RKO (cell line): ENCODE measurements at regions not wholly inside any gene's neighbourhood (a gene's known extent, or its start where the extent isn't known, plus 50 kb on each side); places are given as distances from the start of the nearest gene placed in this dataset.
A peak's percentile ranks its signal among the peaks of the same experiment; 100 is the strongest.
"Not testable (repeated sequence)": the region's sequence is repeated elsewhere in the genome, so short reads cannot be mapped to it uniquely, and the experiment has no call there.

Source experiments
- DNase-seq: peaks from one replicate; pipeline ENCODE4 v3.0.0-alpha.2; 2016; ENCODE audit warnings: low spot score

DNA sequence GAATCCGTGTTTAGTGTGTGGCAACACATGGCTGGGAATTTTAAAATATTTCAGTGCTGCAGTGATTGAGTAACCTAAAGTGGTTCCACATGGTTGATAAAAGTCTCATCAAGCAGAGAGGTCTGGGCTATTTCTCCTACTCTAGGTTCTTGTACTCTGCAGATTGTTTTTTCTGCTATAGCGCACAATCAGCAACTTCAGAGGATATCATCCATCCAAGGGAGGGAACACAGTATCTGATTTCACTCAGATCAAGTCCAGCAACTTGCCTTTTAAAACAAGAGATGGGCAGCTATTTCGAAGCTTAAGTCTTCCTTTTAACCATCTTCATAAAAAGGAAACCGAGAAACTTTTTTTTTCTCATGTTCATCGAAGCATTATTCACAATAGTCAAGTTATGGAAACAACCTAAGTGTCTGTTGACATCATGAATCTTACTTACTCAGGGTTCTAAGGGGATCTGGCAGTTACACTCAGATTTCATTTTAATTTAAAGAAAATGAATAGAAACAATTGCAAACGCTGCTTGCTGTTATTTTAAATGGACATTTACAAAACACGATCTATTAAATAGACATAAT, 172.7 kb upstream of the TRIB2 start:
- DNase-seq: no peak

DNA sequence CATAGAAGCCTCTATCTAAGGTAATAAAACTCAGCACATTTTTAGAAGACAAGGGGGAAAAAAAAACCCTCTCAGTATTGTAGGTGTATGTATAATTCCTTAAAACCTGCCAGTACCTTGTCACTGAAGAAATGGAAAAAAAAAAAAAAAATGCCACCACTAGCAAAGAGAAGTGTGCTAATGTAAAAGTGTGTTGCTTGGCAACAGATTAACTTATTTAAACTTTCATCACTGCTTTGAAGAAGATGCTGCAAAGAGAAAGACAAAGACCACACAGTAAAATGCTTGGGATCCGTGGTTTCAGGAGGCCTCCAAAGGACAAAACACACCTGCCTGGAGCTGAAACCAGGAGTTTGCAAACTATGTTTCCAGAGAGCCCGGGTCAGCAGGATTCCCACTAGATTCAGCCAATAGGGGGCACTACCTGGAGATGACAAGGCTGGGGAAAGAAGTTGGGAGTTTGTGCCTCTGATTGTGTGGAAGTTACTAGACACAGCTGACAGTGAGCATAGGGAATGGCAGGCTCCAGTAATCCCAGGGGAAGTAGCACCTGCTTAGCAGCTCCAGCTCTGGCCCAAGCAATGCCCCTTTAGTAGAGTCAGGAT, 169.1 kb upstream of the TRIB2 start:
- DNase-seq: no peak

DNA sequence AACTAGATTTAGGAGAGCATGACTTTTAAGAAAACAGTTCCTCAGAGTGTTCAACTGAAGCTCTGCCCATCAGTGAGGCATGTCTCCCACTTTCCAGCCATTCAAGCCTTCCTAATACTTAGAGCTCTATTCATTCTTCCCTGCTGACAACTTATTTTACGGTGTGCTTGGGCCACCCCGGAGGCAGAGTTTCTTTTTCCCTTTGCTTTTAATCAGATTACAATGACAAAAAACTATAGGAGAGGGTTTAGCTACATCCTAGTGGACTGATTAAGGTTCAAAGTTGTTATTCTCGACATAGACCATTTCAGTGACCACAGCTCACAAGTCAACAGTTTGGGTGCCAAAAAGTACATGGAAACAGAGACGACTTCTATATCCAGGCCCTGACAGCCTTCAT, 167.8 kb upstream of the TRIB2 start:
- no peak for DNase-seq

DNA sequence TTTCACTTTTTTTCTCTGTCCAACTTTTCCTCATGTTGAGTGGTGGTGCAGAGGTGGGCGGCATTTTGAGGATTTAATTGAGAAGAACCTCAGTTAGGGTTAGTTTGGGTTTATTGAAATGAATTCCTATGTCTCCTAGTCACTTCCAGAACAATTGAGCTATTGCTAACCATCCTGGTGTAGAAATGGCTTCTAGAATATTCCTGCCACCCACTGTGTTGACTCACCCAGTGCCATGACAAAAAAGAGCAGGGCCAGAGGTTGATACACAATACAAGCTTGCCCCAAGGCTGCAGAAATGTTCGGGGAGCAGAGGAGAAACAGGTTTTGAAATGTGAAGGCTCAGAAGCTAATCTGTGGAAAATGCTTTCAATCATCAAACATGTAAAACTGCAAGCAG, 167.1 kb upstream of the TRIB2 start:
- DNase-seq: no peak

DNA sequence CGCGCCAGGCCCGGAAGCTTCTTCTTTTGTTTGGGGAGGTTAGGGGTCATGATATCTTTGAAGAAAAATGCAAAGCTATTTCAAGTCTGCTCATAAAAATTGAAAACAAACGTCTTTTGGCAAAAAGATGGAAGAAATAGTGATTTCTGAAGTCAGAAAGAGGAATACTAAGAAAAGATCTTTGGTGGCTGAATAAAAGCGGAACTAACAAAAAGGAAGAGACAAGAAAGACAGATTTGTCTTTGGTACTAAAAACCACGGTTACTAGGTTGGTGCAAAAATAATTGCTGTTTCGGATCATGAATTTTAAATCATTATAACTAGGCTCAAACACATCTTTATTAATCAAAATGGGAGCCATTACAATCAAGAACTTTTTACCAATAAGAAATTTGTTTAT, 164.6 kb upstream of the TRIB2 start:
- no peak for DNase-seq

DNA sequence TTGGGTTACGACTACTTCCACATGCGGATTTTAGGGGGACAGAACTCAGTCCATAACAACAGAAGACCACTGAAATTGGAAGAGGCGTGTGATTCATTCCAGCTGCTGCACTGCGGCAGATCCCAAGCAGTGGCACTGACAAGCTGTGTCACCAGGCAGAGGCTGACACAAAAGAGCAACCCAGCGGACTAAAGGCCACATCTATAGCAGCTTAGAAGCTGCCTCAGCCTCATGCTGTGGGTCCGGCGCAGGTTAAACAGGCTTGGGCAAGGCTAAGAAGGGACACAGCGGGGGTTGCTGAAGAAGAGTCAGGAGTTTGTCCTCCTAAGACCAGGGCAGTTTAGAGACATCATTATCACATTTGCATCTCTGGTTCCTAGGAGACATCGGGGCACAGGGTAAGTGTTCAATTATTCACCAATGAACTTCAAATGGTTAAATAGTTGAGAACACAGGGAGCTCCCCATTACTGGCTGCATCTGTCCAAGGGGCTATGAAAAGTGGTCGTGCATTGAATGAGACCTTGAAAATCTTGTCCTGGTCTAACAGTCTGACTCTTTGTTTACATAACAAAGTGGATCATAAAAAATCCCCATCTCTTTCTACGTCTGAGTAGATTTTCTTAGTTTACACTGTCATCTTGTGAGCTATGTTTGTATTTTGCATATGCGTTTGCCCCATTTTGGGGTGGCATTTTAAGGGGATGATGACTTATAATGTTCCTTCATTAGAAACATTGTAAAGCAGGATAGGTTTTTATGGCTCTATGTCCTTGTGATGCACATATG, 162.3 kb upstream of the TRIB2 start:
- DNase-seq: no peak

DNA sequence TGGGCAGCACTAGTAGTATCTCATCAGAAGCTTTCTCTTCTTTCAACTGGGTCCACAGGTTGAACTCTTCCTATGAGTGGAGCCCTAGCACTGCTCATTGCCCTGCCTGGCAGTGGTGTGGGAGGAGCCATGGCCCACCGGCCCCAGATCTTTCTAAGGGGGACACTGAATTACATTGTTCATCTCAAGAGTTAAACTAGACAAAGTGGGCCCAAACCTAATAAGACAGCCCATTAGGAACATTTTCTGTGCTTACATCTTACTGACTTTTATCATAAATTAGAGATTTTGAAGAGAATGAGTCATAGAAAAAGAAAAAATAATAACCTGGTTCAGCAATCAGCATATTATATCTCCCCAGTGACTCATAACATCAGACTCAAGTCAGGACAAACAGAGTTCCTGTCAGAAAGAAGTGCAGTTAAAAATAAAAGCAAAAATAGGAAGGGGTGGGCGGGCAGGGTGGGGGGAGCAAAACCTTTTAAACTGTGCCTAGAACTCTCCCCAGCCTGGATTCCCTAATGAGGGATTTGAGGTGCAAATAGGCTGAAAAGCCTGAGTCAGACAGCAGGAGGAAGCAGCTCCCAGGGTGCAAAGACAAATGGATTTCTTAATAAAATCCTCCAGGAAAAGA, 161.6 kb upstream of the TRIB2 start:
- DNase-seq: no peak

DNA sequence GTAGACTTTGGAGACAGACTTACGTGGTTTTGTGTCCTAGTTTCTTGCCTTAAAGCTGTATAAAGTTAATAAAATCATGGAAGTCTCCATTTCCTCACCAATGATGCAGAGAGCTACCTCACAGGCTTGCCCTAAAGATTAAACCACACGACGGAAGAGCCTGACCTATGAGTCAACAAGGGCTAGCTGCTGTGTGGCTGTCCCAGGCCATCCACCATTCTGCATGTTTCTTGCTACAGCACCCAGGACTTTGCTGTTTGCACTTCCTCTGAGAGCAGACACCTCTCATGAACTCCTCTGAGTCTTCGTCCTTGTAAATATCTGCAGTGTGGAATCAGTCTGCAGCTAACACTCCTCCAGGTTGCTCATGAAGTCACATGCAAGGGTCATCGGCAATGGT, 160.0 kb upstream of the TRIB2 start:
- peak; percentile 4 for DNase-seq

DNA sequence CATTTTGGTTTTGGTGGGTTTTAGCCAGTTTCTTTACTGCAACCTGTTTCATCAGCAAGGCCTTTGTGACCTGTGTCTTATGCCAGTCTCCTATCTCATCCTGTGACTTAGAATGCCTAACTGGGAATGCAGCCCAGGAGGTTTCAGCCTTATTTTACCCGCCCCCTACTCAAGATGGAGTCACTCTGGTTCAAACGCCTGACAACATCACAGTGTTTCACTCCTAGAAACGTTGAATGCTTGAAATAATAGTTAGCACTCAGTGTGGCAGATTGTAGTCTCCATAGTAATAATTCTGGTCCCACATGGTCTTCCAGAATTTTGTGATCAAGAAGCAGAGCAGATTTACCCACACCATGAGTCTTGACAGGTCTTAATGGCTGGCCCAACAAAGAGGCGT, 159.0 kb upstream of the TRIB2 start:
- DNase-seq: no peak

DNA sequence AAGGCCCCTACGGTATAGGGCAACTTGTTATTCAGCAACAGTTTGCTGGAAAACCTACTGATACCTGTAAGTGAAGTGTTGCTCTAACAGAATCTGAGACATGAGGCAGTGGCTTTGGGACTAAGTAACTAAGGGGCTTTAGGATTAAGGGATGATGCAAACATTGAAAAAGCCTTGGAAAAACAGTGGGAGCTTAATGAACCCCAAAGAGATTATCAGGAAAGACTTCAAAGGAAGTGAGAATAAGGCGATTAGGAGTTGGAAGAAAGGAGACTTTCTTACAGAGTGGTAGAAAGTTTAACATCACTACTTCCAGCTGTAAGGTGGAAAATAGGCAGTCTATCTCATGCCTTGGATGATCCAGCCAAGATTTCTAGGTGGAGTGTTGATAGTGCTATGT, 158.2 kb upstream of the TRIB2 start:
- no peak for DNase-seq

DNA sequence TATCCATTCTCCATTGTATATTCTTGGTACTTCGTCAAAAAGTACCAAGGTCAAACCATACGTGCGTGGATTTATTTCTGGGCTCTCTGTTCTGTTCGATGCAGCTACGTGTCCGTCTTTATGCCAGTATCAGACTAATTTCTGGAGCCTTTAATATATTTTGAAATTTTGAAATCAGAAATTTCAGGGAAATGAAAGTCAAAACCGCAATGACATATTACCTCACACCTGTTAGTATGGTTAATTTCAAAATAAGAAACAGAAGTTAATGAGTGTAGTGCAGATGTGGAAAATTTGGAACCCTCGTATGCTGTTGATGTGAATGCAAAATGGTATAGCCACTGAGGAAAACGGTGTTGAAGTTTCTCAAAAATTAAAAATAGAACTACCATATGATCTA, 156.1 kb upstream of the TRIB2 start:
- no peak for DNase-seq

DNA sequence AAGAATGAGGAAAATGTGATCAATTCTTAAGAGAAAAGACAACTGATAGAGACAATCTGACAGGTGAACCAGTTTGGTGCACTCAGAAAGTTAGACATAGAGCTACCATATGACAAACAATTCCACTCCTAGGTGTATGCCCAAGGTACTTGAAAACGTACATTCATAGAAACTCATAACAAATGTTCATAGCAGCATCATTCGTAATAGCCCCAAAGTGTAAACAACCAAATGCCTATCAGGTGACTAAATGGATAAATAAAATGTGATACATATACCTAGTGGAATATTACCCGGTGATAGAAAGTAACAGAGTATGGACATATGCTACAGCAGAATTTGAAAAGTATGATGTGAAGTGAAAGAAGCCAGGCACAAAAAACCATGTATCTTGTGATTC, 149.3 kb upstream of the TRIB2 start:
- no peak for DNase-seq

DNA sequence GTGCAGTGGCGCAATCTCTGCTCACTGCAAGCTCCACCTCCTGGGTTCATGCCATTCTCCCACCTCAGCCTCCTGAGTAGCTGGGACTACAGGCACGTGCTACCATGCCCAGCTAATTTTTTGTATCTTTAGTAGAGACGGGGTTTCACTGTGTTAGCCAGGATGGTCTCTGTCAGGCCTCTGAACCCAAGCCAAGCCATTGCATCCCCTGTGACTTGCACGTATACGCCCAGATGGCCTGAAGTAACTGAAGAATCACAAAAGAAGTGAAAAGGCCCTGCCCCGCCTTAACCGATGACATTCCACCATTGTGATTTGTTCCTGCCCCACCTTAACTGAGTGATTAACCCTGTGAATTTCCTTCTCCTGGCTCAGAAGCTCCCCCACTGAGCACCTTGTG, 147.2 kb upstream of the TRIB2 start:
- DNase-seq: not testable (repeated sequence)

DNA sequence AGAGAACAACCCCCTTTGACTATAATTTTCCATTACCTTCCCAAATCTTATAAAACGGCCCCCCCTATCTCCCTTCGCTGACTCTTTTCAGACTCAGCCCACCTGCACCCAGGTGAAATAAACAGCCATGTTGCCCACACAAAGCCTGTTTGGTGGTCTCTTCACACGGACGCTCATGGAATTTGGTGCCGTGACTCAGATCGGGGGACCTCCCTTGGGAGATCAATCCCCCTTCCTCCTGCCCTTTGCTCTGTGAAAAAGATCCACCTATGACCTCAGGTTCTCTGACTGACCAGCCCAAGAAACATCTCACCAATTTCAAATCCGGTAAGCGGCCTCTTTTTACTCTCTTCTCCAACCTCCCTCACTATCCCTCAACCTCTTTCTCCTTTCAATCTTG, 146.8 kb upstream of the TRIB2 start:
- not testable (repeated sequence) for DNase-seq

DNA sequence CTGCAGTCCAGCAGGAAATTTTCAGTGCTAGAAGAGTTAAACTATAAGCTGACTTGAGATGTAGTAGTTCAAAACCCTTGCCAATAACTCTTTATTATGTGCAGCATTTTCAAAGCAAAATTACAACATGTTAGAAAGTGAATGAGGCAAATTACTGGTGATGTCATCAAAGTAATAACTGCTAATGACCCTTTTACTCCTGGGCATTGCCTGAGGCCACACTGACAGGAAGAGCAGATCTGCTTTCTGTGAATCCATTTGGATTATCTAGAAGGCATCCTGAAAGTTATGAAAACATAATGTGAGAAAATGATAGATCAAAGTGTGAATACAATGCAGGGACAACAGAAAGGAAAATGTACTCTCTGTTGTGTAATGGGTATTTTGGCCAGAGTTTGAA, 139.6 kb upstream of the TRIB2 start:
- DNase-seq: no peak

DNA sequence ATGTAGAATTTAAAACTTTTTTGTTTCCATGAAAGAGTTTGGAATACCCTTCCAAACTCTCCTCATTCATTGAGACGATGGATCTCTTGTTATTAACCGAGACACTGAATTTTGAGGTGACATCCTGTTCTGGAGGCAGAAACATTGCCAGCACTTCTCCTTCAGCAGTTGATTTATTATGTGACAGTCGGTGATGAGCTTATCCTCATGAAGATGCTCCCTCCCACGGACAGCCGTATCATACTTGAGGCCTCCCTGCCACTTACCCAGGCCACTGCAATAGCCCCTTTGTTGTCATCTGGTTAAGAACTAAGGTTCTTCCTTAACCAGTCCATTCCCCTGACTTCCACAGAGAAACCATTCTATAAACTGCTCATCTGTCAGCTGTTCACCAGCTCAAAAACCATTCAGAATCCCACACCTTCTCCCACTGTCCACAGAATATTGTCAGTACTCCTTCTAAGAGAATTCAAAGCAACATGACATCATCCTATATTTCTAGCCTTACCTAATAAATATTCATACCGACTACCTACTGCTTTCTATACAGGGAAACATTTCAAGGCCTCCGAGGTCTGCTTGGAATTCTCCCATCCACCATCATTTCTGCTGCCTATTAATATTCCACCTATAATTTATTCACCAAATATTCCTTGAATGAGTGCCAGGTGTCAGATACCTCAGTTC, 139.0 kb upstream of the TRIB2 start:
- DNase-seq: no peak

DNA sequence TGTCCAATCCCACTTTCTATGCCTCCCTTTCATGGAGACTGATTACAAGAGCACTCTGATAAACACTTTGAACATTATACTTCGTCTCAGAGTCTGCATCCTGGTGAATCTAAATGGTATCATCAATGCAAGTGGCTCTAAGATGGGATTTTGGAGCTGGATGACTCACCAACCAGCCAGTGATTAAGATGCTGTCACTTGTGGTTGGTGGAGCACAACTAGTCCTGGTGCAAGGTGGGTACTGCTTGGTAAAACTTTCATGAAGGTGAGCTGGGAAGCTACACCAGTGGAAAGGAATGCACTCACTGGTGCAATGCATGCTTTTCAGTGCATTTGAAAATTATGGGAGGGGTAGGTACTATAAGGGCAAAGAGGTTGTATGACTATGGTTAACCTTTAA, 137.7 kb upstream of the TRIB2 start:
- no peak for DNase-seq

DNA sequence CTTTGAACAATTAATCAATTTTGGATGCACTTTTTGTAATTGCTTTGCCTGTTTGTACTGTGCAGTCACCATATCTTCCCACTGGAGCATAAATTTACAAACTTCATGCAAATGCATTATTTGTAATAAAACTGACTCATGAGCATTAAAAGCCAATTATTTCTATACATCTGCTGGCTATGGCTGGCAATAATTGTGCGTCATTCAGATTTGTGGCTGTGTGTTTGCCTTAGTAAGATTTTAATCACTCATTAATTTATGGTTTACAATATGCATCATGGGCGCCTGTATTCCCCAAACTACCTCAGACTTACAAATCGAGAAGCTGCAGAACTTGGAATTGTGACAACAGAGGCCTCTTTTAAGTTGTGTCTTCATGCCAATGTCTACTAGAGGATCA, 132.4 kb upstream of the TRIB2 start:
- DNase-seq: no peak

DNA sequence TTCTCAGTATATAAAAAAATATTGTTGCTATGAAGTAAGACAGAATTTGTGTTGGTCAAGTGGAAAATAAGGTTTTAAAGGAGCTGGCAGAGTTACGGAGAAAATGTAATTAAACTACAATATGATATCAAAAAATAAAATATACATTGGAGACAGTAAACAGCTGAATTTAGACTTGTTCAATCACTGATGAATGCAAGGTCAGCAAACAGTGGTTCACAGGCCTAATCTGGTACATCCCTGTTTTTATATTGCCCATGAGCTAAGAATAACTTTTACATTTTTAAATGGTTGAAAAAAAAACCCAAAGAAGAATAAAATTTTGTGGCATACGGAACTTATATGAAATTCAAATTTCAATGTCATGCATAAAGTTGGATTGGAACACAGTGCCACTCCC, 131.0 kb upstream of the TRIB2 start:
- DNase-seq: no peak

DNA sequence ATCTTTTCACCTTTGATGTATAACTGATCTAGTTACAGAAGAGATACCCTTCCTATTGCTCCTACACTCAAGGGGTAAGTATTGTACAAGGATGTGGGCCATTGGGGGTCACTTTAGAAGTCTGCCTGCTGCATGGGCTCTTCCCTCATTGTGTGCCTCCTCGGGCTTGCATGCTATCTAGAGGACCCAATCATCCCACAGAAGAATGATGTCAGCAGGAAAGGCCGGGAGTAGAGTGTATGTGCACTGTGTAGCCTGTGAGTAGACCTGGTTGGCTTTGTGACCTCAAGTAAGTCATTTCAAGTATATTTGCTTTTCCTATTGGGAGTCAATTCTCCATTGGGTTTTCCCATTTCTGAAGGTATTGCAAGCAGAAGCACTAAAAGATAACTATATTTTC, 129.5 kb upstream of the TRIB2 start:
- DNase-seq: no peak

DNA sequence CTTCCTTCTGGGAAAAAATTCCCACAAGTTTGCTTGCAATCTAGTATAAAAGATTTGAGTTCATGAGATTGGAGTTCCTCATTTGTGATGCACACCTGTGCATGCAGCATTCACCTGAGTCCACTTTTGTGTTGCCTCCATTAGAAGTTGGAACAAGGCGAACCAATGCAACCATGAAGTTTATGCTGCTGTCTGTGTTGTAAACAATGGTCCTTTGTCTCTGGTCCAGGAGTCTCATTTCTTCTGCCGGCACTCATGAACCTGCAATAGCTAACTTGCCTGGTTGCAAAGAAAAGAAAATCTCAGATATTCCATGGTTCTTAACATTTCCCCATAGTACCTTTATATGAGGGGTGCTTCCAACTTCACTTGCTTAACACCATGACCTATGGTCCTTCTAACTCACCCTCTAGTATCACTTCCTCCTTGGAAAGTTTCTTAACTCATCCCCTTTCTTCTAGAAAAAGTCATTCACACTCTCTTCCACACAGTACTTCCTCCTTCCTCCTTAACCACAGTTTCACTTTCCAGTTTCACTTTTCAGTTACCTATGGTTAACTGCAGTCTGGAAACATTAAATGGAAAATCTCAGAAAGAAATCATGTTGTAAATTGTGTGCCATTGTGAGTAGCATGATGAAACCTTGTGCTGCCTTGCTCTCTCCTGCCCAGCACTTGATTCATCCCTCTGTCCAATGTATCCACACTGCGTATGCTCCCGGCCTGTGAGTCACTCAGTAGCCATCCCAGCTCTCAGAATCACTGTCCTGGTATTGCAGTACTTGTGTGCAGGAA, 128.8 kb upstream of the TRIB2 start:
- peak; percentile 60 for DNase-seq

DNA sequence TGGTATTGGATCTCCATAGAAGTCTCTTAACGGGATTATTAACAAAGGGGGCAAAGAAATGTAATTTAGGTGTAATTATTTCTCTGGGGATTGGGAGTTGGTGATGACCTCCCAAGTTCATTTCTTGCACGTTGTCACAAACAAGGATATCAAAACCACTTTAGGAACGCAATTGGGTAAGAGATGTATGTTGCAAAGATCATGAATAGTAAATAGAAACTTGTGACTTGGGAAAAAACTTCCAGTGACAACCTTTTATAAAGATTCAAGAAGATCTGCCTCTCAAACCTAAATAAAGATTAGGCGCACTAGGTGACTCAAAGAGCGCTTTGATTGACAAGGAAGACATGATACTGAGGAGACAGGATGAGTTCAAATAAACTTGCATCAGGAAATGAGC, 127.8 kb upstream of the TRIB2 start:
- no peak for DNase-seq
